DMS 273 (cell line): ENCODE measurements at regions not wholly inside any gene's neighbourhood (a gene's known extent, or its start where the extent isn't known, plus 50 kb on each side); places are given as distances from the start of the nearest gene placed in this dataset.
"Not testable (repeated sequence)": the region's sequence is repeated elsewhere in the genome, so short reads cannot be mapped to it uniquely, and the experiment has no call there.

ENCODE experiments used
- DNase-seq: peaks from one replicate; lab custom pipeline; 2025; ENCODE audit not compliant: unreplicated experiment; lab: John Stamatoyannopoulos, UW

- DNase-seq, result no peak
These were observed 242.7 kb upstream of the SFSWAP start for GRCh38 chr12:131468206-131468605.

GRCh38 chr12:131469945-131470344, 240.9 kb upstream of the SFSWAP start:
- DNase-seq, result not testable (repeated sequence)

GRCh38 chr12:131471271-131471905, 239.5 kb upstream of the SFSWAP start:
- no peak for DNase-seq

GRCh38 chr12:131471946-131472732, 238.8 kb upstream of the SFSWAP start:
- no peak for DNase-seq

- DNase-seq, result no peak
These were observed 237.6 kb upstream of the SFSWAP start for GRCh38 chr12:131473261-131473660.

- DNase-seq, result no peak
These were observed 236.9 kb upstream of the SFSWAP start for GRCh38 chr12:131473741-131474709.

- DNase-seq, result not testable (repeated sequence)
These were observed 235.9 kb upstream of the SFSWAP start for GRCh38 chr12:131475012-131475411.

GRCh38 chr12:131477613-131478012, 233.3 kb upstream of the SFSWAP start:
- DNase-seq, result no peak

GRCh38 chr12:131478468-131478867, 232.4 kb upstream of the SFSWAP start:
- DNase-seq, result no peak

- DNase-seq, result no peak
These were observed 228.7 kb upstream of the SFSWAP start for GRCh38 chr12:131482199-131482598.

- no peak for DNase-seq
These were observed 228.2 kb upstream of the SFSWAP start for GRCh38 chr12:131482686-131483085.

GRCh38 chr12:131486451-131487230, 224.2 kb upstream of the SFSWAP start:
- DNase-seq, result no peak

GRCh38 chr12:131487388-131488124, 223.3 kb upstream of the SFSWAP start:
- DNase-seq, result peak; percentile 47

GRCh38 chr12:131489718-131490117, 221.2 kb upstream of the SFSWAP start:
- DNase-seq, result no peak

GRCh38 chr12:131491155-131491554, 219.7 kb upstream of the SFSWAP start:
- no peak for DNase-seq

GRCh38 chr12:131491916-131492490, 218.9 kb upstream of the SFSWAP start:
- DNase-seq, result no peak

GRCh38 chr12:131493068-131493826, 217.6 kb upstream of the SFSWAP start:
- DNase-seq, result no peak

GRCh38 chr12:131494216-131494615, 216.7 kb upstream of the SFSWAP start:
- no peak for DNase-seq
